Pancreas (tissue), 10 donors: ENCODE measurements at regions not wholly inside any gene's neighbourhood (a gene's known extent, or its start where the extent isn't known, plus 50 kb on each side); places are given as distances from the start of the nearest gene placed in this dataset.

ENCODE experiments used
- ATAC-seq, 4 donors: fragments of 200-7000 bp; cut with Tn5 transposase; one replicate each; pipeline versions ENCODE4 v1.8.0 to v1.9.1; 2020; ENCODE audit warnings: mild to moderate bottlenecking in 4 of 4, moderate library complexity in 4 of 4
- DNase-seq, 6 donors: peaks; one replicate each; pipeline ENCODE4 v3.0.0-alpha.2; 2020
- FAIRE-seq: peaks from 2 replicates; lab custom pipeline; 2012; peaks lifted over from hg19 to GRCh38; lab: Jason Lieb, UNC
- H3K27ac ChIP-seq, 4 donors: fragments of 200-600 bp; sonication (generic); 1 replicate in 3 of 4; 2 replicates in 1 of 4; pipeline versions ENCODE4 v1.5.0 to v1.8.0; 2020
- H3K27me3 ChIP-seq, 4 donors: fragments of 200-600 bp; one replicate each; pipeline ENCODE4 v1.8.0; 2021
- H3K36me3 ChIP-seq, 3 donors: fragments of 200-600 bp; sonication (generic) in 1 of 3; one replicate each; pipeline versions ENCODE4 v1.5.0 to v1.8.0; 2020 to 2021
- H3K4me1 ChIP-seq, 3 donors: fragments of 200-600 bp; one replicate each; pipeline ENCODE4 v1.8.0; 2021
- H3K4me3 ChIP-seq, 4 donors: fragments of 200-600 bp; sonication (generic) in 2 of 4; one replicate each; pipeline versions ENCODE4 v1.5.0 to v1.8.0; 2020 to 2021
- H3K9me3 ChIP-seq, 4 donors: fragments of 200-600 bp; one replicate each; pipeline ENCODE4 v1.8.0; 2021
- WGBS, 2 donors: extraction: QIAGEN DNeasy Blood & Tissue Kit; methylation state at CpG; one replicate each; pipeline ENCODE4 v1.1.7; 2013; 5-methylcytosine and 5-hydroxymethylcytosine counted together
- intact Hi-C, 3 donors: fragments of 100-400 bp; cut with DNase I; formaldehyde crosslinking; loops; one replicate each; pipeline versions ENCODE4 v1.11.1 to v1.14.2; 2022
- TF ChIP-seq, protein P1 (sequence below), 4 donors: fragments of 200-600 bp; sonication (generic) in 3 of 4; IDR thresholded peaks; one replicate each; pipeline versions ENCODE4 v1.5.0 to v1.8.0; 2021; ENCODE audit warnings: antibody characterized with exemption in 4 of 4
- donor health status: healthy with polysubstance abuse.
- donor health status: DM: no; HTN: no; CAD: no; lungs with moderate emphysema.
- donor health status: DM: no; HTN: no; CAD: no.
- donor health status: control.
- donor health status: control.
- donor health status: Bipolar disorder and iron deficiency.
- donor health status: DM: yes; HTN: yes; CAD: no.
- donor health status: DM: no; HTN: no; CAD: no.
- donor health status: DM: no; HTN: no; CAD: no.
- donor health status: DM: yes; HTN: yes; CAD: no.

DNA sequence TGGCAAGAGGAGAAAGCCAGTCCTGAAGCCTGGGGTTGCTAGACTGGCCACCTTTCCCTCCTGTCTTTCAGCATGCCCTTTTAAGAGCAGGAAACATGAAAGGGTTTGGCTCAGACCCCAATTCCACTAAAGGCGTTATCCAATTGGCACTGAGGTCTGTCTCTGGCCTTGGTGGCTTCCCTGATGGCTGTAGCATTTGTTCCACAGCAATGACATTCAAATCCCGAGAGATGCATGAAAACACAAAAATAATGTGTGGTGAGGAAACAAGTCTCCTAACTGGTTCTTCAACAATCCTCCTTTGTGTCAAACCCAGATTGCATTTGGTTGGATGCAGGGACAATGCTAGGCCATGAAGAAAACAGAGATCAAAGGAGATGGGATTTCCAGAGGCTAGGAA lies 56.5 kb upstream of the ADTRP start:
- Histone ChIP-seq H3K27ac (peak overlapping the region in 2 of 4 donors; percentile 34 to 81), H3K36me3 (no peaks in the 10 kb centered on the region), H3K4me1 (peaks cover 17 to 35% (median 19%) of the 10 kb centered on the region in 3 donors), H3K27me3 (no peaks in the 10 kb centered on the region), H3K4me3 (no peak overlapping the region), H3K9me3 (no peaks in the 10 kb centered on the region)
- WGBS, 2 donors: 16 to 17% methylated on average over 2 of the region's 2 CpGs
- TF ChIP-seq, protein P1, sequence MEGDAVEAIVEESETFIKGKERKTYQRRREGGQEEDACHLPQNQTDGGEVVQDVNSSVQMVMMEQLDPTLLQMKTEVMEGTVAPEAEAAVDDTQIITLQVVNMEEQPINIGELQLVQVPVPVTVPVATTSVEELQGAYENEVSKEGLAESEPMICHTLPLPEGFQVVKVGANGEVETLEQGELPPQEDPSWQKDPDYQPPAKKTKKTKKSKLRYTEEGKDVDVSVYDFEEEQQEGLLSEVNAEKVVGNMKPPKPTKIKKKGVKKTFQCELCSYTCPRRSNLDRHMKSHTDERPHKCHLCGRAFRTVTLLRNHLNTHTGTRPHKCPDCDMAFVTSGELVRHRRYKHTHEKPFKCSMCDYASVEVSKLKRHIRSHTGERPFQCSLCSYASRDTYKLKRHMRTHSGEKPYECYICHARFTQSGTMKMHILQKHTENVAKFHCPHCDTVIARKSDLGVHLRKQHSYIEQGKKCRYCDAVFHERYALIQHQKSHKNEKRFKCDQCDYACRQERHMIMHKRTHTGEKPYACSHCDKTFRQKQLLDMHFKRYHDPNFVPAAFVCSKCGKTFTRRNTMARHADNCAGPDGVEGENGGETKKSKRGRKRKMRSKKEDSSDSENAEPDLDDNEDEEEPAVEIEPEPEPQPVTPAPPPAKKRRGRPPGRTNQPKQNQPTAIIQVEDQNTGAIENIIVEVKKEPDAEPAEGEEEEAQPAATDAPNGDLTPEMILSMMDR (IDR thresholded peaks at IDR 0.05): no peak
- ATAC-seq (peak; percentile 68 to 83 (median 79)), FAIRE-seq (no peak), DNase-seq (peak in 3 of 6 donors; percentile 47 to 81 (median 64))
- intact Hi-C loops: no loop called here

GRCh38 chr6:11833626-11834592 lies 55.3 kb upstream of the ADTRP start:
- H3K4me3 ChIP-seq: no peak overlapping the region
- no peaks in the 10 kb centered on the region for H3K36me3 ChIP-seq
- no peak for FAIRE-seq
- WGBS, 2 donors: 21 to 22% methylated on average over 11 of the region's 11 CpGs
- TF ChIP-seq, protein P1 (IDR thresholded peaks at IDR 0.05): no peak
- H3K4me1 ChIP-seq: peaks cover 17 to 43% (median 19%) of the 10 kb centered on the region in 3 donors
- peak in 4 of 6 donors; percentile 49 to 82 (median 56) for DNase-seq
- H3K27me3 ChIP-seq: no peaks in the 10 kb centered on the region
- H3K9me3 ChIP-seq: no peaks in the 10 kb centered on the region
- peak; percentile 73 to 82 (median 78) for ATAC-seq
- H3K27ac ChIP-seq: peak overlapping the region in 3 of 4 donors; percentile 10 to 81 (median 34)
- intact Hi-C loops: no loop called here

DNA sequence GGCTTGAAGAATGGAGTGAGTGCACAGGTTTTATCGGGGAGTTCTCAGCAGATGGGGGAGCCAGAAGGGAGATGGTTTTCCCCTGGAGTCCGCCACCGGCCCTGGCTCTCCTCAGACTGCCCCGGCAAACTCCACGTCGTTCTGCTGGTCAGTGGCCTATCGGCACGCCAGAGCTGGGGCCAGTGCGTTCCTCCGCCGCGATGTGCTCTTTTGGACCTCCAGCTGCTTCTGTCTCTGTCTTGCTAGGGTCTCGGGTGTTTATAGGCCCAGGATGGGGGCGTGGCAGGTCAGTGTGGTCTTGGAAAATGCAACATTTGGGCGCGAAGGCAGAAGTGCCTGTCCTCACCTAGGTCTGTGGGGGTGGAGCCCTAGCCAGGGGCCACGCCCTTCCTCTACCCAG lies 53.0 kb upstream of the ADTRP start:
- H3K27ac ChIP-seq: no peak overlapping the region
- intact Hi-C loops: no loop called here
- H3K27me3 ChIP-seq: no peaks in the 10 kb centered on the region
- no peaks in the 10 kb centered on the region for H3K9me3 ChIP-seq
- H3K36me3 ChIP-seq: no peaks in the 10 kb centered on the region
- peaks cover 17 to 47% (median 26%) of the 10 kb centered on the region in 3 donors for H3K4me1 ChIP-seq
- ATAC-seq: no peak
- TF ChIP-seq, protein P1 (IDR thresholded peaks at IDR 0.05): no peak
- FAIRE-seq: no peak
- H3K4me3 ChIP-seq: no peak overlapping the region
- DNase-seq: no peak
- WGBS, 2 donors: 96 to 97% methylated on average over 17 of the region's 17 CpGs

DNA sequence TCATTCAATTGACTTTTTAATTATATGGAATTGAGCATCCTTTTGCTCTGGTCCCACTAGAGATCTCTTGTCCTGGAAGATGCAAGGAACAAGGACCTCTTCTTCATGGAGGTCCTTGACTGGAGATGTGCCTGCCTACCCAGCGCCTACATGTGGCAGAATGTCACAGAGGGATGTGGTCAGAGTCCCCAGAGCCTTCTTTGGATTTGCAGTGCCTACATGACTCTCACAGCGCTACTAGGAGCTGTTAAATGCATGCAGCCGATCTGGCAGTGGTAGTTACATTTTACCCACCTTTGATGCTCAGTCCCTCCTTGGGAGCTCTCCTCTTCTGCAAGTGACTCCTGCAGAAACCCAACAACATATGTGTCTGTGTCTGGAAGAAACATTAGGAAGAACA lies 51.9 kb upstream of the ADTRP start:
- peaks cover 15 to 45% (median 26%) of the 10 kb centered on the region in 3 donors for H3K4me1 ChIP-seq
- H3K4me3 ChIP-seq: no peak overlapping the region
- FAIRE-seq: no peak
- TF ChIP-seq, protein P1 (IDR thresholded peaks at IDR 0.05): no peak
- intact Hi-C loops: no loop called here
- WGBS, 2 donors: 87 to 91% methylated on average over 3 of the region's 3 CpGs
- no peak for ATAC-seq
- H3K9me3 ChIP-seq: no peaks in the 10 kb centered on the region
- no peak for DNase-seq
- peak overlapping the region in 2 of 4 donors; percentile 23 to 43 for H3K27ac ChIP-seq
- H3K27me3 ChIP-seq: no peaks in the 10 kb centered on the region
- no peaks in the 10 kb centered on the region for H3K36me3 ChIP-seq
